Activated CD4-positive, alpha-beta T cell treated with anti-CD3 and anti-CD28 coated beads, Interleukin-2, amount 10 ng/mL, durations not matched to agents 7 days and 5 days (primary cell): ENCODE measurements at regions not wholly inside any gene's neighbourhood (a gene's known extent, or its start where the extent isn't known, plus 50 kb on each side); places are given as distances from the start of the nearest gene placed in this dataset.
"Not testable (repeated sequence)": the region's sequence is repeated elsewhere in the genome, so short reads cannot be mapped to it uniquely, and the experiment has no call there.

Experiments used
- CTCF ChIA-PET: fragments of 350-600 bp; sonication (Branson Sonifier 250); formaldehyde crosslinking; loops from one replicate; lab custom pipeline; 2021; ENCODE audit warnings: antibody characterized with exemption; lab: Charles Lee
- POLR2A ChIA-PET: fragments of 350-600 bp; sonication (Branson Sonifier 250); formaldehyde crosslinking; loops from one replicate; lab custom pipeline; 2021; ENCODE audit warnings: antibody characterized with exemption; lab: Charles Lee
- DNase-seq: peaks from one replicate; pipeline ENCODE4 v3.0.0-alpha.2; 2020
- H3K27ac Mint-ChIP-seq: one replicate; pipeline ENCODE4 v1.8.0; 2021; ENCODE audit warnings: mild to moderate bottlenecking, moderate library complexity, mixed read lengths
- H3K27me3 Mint-ChIP-seq: one replicate; pipeline ENCODE4 v1.8.0; 2021; ENCODE audit warnings: mixed read lengths
- H3K36me3 Mint-ChIP-seq: one replicate; pipeline ENCODE4 v1.8.0; 2021; ENCODE audit warnings: low read depth, mixed read lengths
- H3K4me1 Mint-ChIP-seq: one replicate; pipeline ENCODE4 v1.8.0; 2021; ENCODE audit warnings: mixed read lengths
- H3K4me3 Mint-ChIP-seq: one replicate; pipeline ENCODE4 v1.8.0; 2021; ENCODE audit warnings: mild to moderate bottlenecking, moderate library complexity, mixed read lengths
- H3K9me3 Mint-ChIP-seq: one replicate; pipeline ENCODE4 v1.8.0; 2021; ENCODE audit warnings: mixed read lengths

DNA sequence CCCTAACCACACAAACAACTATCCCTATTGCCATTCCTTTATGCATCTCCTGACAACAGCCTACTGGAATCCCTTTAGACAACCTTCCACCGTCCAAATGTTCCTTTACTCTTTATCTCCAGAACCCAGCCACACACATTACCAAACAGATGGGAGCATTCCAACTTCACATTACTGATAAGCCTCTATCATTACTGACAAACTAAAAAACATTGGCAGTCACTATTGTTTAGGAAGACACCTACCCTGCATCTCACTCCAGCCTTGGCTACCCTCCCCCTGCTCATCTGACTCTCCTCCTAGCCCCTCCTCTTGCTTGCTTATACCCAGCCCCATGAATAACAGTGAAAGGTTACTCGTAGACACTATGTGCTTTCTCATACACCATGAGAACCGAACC, 130.3 kb upstream of the ATF7IP start:
- H3K27me3 Mint-ChIP-seq, POLR2A ChIA-PET, H3K27ac Mint-ChIP-seq, H3K4me3 Mint-ChIP-seq, DNase-seq, H3K36me3 Mint-ChIP-seq, CTCF ChIA-PET: not testable (repeated sequence)
- peaks cover 16% of the 10 kb centered on the region for H3K9me3 Mint-ChIP-seq
- H3K4me1 Mint-ChIP-seq = peaks cover 14% of the 10 kb centered on the region

- H3K27ac Mint-ChIP-seq, POLR2A ChIA-PET, H3K27me3 Mint-ChIP-seq, H3K36me3 Mint-ChIP-seq, H3K4me3 Mint-ChIP-seq, DNase-seq: not testable (repeated sequence)
- peaks cover 23% of the 10 kb centered on the region for H3K4me1 Mint-ChIP-seq
- peaks cover 11% of the 10 kb centered on the region for H3K9me3 Mint-ChIP-seq
- CTCF ChIA-PET = interaction anchor here (2.1 to 2.9 kb wide), 2 partner anchors 19 to 427 kb away, joined by 8 to 13 read pairs; no protein-coding TSS in a partner anchor
These were observed 128.8 kb upstream of the ATF7IP start for GRCh38 chr12:14236641-14237040.

- peaks cover 9% of the 10 kb centered on the region for H3K36me3 Mint-ChIP-seq
- peak; percentile 17 for DNase-seq
- peaks cover 23% of the 10 kb centered on the region for H3K4me1 Mint-ChIP-seq
- peaks cover 4% of the 10 kb centered on the region for H3K9me3 Mint-ChIP-seq
- ChIA-PET CTCF (interaction anchor here (0.6 to 3.0 kb wide), 21 partner anchors 13 to 482 kb away, joined by 3 to 31 read pairs (median 4); partner anchors contain the start of gene ATF7IP), POLR2A (interaction anchor here (0.6 kb wide), 1 partner anchor 179 kb away, joined by 3 read pairs; no protein-coding TSS in a partner anchor)
- H3K27ac Mint-ChIP-seq = no peak overlapping the region
- H3K27me3 Mint-ChIP-seq = no peaks in the 10 kb centered on the region
- no peak overlapping the region for H3K4me3 Mint-ChIP-seq
These were observed 127.2 kb upstream of the ATF7IP start for GRCh38 chr12:14238221-14238792.

GRCh38 chr12:14239350-14239934, 126.0 kb upstream of the ATF7IP start:
- ChIA-PET POLR2A (interaction anchor here (0.7 kb wide), 1 partner anchor 44 kb away, joined by 4 read pairs; no protein-coding TSS in a partner anchor), CTCF (interaction anchor here (0.6 to 3.0 kb wide), 9 partner anchors 8 to 424 kb away, joined by 3 to 31 read pairs (median 7); no protein-coding TSS in a partner anchor)
- DNase-seq = peak; percentile 41
- Mint-ChIP-seq H3K4me1 (peaks cover 23% of the 10 kb centered on the region), H3K4me3 (peak overlapping the region; percentile 64), H3K27ac (peak overlapping the region; percentile 89), H3K36me3 (peaks cover 12% of the 10 kb centered on the region), H3K27me3 (no peaks in the 10 kb centered on the region), H3K9me3 (peaks cover 10% of the 10 kb centered on the region)

DNA sequence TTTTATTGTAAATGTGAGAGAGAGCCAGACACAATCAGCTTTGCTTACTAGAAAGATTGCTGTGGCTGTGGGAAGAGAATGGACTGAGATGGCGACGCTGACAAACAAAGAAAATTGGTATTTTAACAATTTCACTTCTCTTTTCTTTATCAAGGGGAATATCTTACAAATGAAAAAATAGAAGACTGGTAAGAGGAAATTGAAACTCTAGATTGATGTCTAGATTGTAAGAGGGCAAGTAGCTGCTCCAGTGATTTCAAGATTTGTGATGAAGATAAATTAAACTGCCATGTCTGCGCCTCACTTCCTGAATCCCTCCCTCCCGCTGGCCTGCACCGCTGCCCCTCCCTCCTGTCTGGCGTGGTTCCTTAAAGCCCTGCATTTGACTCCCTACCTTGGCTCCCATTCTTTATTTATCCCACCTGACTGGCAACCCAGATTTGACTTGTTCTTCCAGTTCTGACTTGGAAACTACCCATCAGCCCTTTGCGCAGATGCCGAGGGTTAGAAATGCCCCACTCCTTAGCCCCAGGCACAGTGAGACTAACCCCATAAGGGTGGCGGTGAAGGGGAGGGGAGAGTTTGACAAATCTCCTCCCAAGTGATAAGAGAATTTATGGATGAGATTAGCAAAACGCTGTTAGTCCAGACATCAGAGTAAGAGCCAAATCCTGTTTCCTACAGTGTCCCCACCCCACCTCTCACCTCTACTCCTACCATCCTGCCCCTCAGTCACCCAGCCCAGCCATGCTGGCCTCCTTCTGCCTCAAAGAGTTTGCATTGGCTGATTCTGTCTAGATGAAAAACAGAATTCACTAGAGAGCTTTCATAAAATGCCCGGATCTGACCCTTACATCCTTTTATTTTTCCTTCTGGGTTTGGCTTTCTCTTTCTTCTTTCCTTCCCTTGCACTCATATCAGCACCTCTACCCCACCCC, 125.3 kb upstream of the ATF7IP start:
- Mint-ChIP-seq H3K4me1 (peaks cover 23% of the 10 kb centered on the region), H3K36me3 (peaks cover 12% of the 10 kb centered on the region), H3K27me3 (no peaks in the 10 kb centered on the region), H3K27ac (peak overlapping the region; percentile 89), H3K9me3 (peaks cover 12% of the 10 kb centered on the region), H3K4me3 (peak overlapping the region; percentile 64)
- no peak for DNase-seq
- POLR2A ChIA-PET = interaction anchor here (0.7 kb wide), 1 partner anchor 43 kb away, joined by 4 read pairs; no protein-coding TSS in a partner anchor
- CTCF ChIA-PET = interaction anchor here (0.8 to 3.0 kb wide), 10 partner anchors 9 to 261 kb away, joined by 3 to 31 read pairs (median 4); no protein-coding TSS in a partner anchor

- CTCF ChIA-PET = interaction anchor here (1.0 to 2.0 kb wide), 6 partner anchors 14 to 260 kb away, joined by 3 to 5 read pairs (median 4); partner anchors contain the start of gene ATF7IP
- Mint-ChIP-seq H3K36me3 (peaks cover 12% of the 10 kb centered on the region), H3K27me3 (no peaks in the 10 kb centered on the region), H3K4me1 (peaks cover 23% of the 10 kb centered on the region), H3K4me3 (no peak overlapping the region), H3K9me3 (peaks cover 12% of the 10 kb centered on the region), H3K27ac (peak overlapping the region; percentile 89)
- POLR2A ChIA-PET = no interaction called here
- no peak for DNase-seq
These were observed 124.6 kb upstream of the ATF7IP start for GRCh38 chr12:14240873-14241220.

GRCh38 chr12:14242825-14243224, 122.7 kb upstream of the ATF7IP start:
- H3K4me3 Mint-ChIP-seq, H3K27ac Mint-ChIP-seq, DNase-seq, POLR2A ChIA-PET, H3K27me3 Mint-ChIP-seq: not testable (repeated sequence)
- Mint-ChIP-seq H3K4me1 (peaks cover 23% of the 10 kb centered on the region), H3K36me3 (peaks cover 12% of the 10 kb centered on the region), H3K9me3 (peaks cover 12% of the 10 kb centered on the region)
- CTCF ChIA-PET = interaction anchor here (1.6 kb wide), 1 partner anchor 41 kb away, joined by 3 read pairs; no protein-coding TSS in a partner anchor

DNA sequence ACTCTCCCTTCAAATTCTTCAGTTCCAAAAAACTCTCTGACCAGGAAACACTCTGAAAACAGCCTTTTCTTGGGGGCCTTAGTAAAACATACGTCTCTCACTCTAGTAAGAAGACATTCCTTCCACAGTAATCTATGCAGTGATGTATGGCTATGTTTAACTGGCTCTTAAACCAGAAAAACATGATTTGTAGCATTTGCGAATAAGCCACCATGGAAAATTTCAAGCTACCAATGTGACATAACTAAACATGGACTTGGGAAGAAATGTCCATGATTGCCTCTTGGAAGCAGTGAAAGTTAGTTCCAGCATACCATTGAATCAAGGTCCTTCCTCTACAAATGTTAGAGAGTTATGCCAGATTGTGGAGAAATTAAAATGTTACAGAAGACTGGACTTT, 121.5 kb upstream of the ATF7IP start:
- Mint-ChIP-seq H3K27ac (no peak overlapping the region), H3K9me3 (peaks cover 12% of the 10 kb centered on the region), H3K36me3 (peaks cover 12% of the 10 kb centered on the region), H3K27me3 (no peaks in the 10 kb centered on the region), H3K4me3 (no peak overlapping the region), H3K4me1 (peaks cover 22% of the 10 kb centered on the region)
- DNase-seq = no peak
- ChIA-PET POLR2A (no interaction called here), CTCF (interaction anchor here (0.9 to 1.4 kb wide), 2 partner anchors 11 to 22 kb away, joined by 3 to 6 read pairs; no protein-coding TSS in a partner anchor)

GRCh38 chr12:14244876-14245669, 120.4 kb upstream of the ATF7IP start:
- no peak overlapping the region for H3K4me3 Mint-ChIP-seq
- no peak overlapping the region for H3K27ac Mint-ChIP-seq
- DNase-seq = no peak
- no peaks in the 10 kb centered on the region for H3K27me3 Mint-ChIP-seq
- H3K9me3 Mint-ChIP-seq = peaks cover 12% of the 10 kb centered on the region
- H3K36me3 Mint-ChIP-seq = peaks cover 12% of the 10 kb centered on the region
- ChIA-PET CTCF (interaction anchor here (0.9 to 1.4 kb wide), 3 partner anchors 10 to 121 kb away, joined by 3 to 6 read pairs (median 4); partner anchors contain the start of gene ATF7IP), POLR2A (interaction anchor here (0.7 kb wide), 1 partner anchor 172 kb away, joined by 4 read pairs; no protein-coding TSS in a partner anchor)
- H3K4me1 Mint-ChIP-seq = peaks cover 10% of the 10 kb centered on the region

DNA sequence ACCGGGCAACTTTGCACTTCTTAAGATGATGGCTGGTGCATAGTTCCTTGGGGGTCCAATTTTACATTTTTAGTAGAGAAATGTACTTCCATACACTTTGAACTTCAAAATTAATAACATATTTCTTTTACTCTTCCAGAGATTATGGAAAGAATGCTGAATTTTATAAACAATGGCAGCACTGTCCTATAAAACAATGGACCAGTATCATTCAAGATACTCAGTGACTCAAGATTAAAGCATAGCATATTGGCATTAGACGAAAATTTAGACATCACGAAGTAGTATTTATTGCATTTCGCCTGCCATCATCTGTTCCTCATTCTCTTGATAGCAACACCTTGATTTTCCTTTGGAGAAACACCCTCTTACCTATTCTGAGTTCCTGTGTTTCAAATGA, 118.3 kb upstream of the ATF7IP start:
- no peaks in the 10 kb centered on the region for H3K27me3 Mint-ChIP-seq
- H3K4me1 Mint-ChIP-seq = peaks cover 5% of the 10 kb centered on the region
- POLR2A ChIA-PET = no interaction called here
- DNase-seq = no peak
- no peak overlapping the region for H3K27ac Mint-ChIP-seq
- H3K4me3 Mint-ChIP-seq = no peak overlapping the region
- H3K36me3 Mint-ChIP-seq = peaks cover 3% of the 10 kb centered on the region
- CTCF ChIA-PET = interaction anchor here (0.6 kb wide), 1 partner anchor 626 kb away, joined by 3 read pairs; no protein-coding TSS in a partner anchor
- peaks cover 8% of the 10 kb centered on the region for H3K9me3 Mint-ChIP-seq

DNA sequence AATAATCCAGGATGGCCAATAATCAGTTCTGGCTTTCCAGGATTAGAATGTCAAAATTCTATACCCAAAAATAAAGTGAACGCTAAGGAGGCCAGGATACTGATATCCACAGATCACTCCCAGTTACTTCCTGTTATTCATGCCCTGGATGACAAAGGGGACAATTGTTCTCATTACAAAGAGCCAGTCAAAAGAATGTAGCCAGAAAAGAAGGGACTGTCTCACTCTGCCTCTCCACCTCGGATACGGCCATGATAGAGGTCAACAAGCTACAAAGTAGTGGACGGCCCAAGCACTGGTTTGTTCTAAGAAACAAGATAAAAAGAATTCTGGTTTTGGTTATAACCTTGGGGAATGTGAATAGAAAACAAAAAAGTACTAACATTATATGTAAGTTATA, 116.1 kb upstream of the ATF7IP start:
- ChIA-PET CTCF (interaction anchor here (1.3 kb wide), 1 partner anchor 10 kb away, joined by 3 read pairs; no protein-coding TSS in a partner anchor), POLR2A (no interaction called here)
- no peak overlapping the region for H3K27ac Mint-ChIP-seq
- no peaks in the 10 kb centered on the region for H3K27me3 Mint-ChIP-seq
- no peaks in the 10 kb centered on the region for H3K36me3 Mint-ChIP-seq
- H3K4me1 Mint-ChIP-seq = peaks cover 12% of the 10 kb centered on the region
- no peak overlapping the region for H3K4me3 Mint-ChIP-seq
- DNase-seq = no peak
- peaks cover 3% of the 10 kb centered on the region for H3K9me3 Mint-ChIP-seq
